Activated CD4-positive, alpha-beta T cell treated with anti-CD3 and anti-CD28 coated beads, Interleukin-2, Interleukin-4, amounts not matched to agents 100 ng/mL and 50 ng/mL, durations not matched to agents 16 hours and 8 hours (primary cell): ENCODE measurements at regions not wholly inside any gene's neighbourhood (a gene's known extent, or its start where the extent isn't known, plus 50 kb on each side); places are given as distances from the start of the nearest gene placed in this dataset.
"Not testable (repeated sequence)": the region's sequence is repeated elsewhere in the genome, so short reads cannot be mapped to it uniquely, and the experiment has no call there.

Source experiments
- DNase-seq: peaks from one replicate; pipeline ENCODE4 v3.0.0-alpha.2; 2020; ENCODE audit warnings: low spot score

- DNase-seq = no peak
These were observed 60.4 kb upstream of the PDHA2 start for GRCh38 chr4:95779447-95779846.

GRCh38 chr4:95778666-95779065 is 61.2 kb upstream of the PDHA2 start:
- no peak for DNase-seq

- DNase-seq = not testable (repeated sequence)
These were observed 69.3 kb upstream of the PDHA2 start for GRCh38 chr4:95770605-95771004.

- no peak for DNase-seq
These were observed 74.9 kb upstream of the PDHA2 start for GRCh38 chr4:95764961-95765360.

- no peak for DNase-seq
These were observed 78.0 kb upstream of the PDHA2 start for GRCh38 chr4:95761871-95762270.

- DNase-seq = no peak
These were observed 78.5 kb upstream of the PDHA2 start for GRCh38 chr4:95761426-95761825.

GRCh38 chr4:95760646-95761045 is 79.2 kb upstream of the PDHA2 start:
- DNase-seq = not testable (repeated sequence)

GRCh38 chr4:95758001-95758400 is 81.9 kb upstream of the PDHA2 start:
- DNase-seq = no peak

- DNase-seq = no peak
These were observed 85.2 kb upstream of the PDHA2 start for GRCh38 chr4:95754667-95755066.

- no peak for DNase-seq
These were observed 90.7 kb upstream of the PDHA2 start for GRCh38 chr4:95749204-95749603.

GRCh38 chr4:95742872-95743271 is 97.0 kb upstream of the PDHA2 start:
- no peak for DNase-seq

- no peak for DNase-seq
These were observed 97.7 kb upstream of the PDHA2 start for GRCh38 chr4:95742179-95742578.

- DNase-seq = no peak
These were observed 107.8 kb upstream of the PDHA2 start for GRCh38 chr4:95732061-95732460.

GRCh38 chr4:95729596-95729995 is 110.3 kb upstream of the PDHA2 start:
- DNase-seq = no peak

- DNase-seq = no peak
These were observed 111.7 kb upstream of the PDHA2 start for GRCh38 chr4:95728145-95728544.

- no peak for DNase-seq
These were observed 124.1 kb upstream of the PDHA2 start for GRCh38 chr4:95715830-95716229.

- DNase-seq = no peak
These were observed 125.3 kb upstream of the PDHA2 start for GRCh38 chr4:95714571-95714970.

- DNase-seq = no peak
These were observed 134.6 kb upstream of the PDHA2 start for GRCh38 chr4:95705323-95705722.

GRCh38 chr4:95701500-95702170 is 138.3 kb upstream of the PDHA2 start:
- DNase-seq = no peak

GRCh38 chr4:95694411-95694810 is 145.5 kb upstream of the PDHA2 start:
- no peak for DNase-seq

- DNase-seq = peak; percentile 0
These were observed 144.8 kb upstream of the UNC5C start for GRCh38 chr4:95693594-95693993.

GRCh38 chr4:95676190-95676589 is 127.4 kb upstream of the UNC5C start:
- DNase-seq = no peak

GRCh38 chr4:95675623-95676022 is 126.8 kb upstream of the UNC5C start:
- DNase-seq = no peak

GRCh38 chr4:95674521-95674981 is 125.8 kb upstream of the UNC5C start:
- DNase-seq = no peak
